ENCODE measurements at regions not wholly inside any gene's neighbourhood (a gene's known extent, or its start where the extent isn't known, plus 50 kb on each side); places are given as distances from the start of the nearest gene placed in this dataset.

DNA sequence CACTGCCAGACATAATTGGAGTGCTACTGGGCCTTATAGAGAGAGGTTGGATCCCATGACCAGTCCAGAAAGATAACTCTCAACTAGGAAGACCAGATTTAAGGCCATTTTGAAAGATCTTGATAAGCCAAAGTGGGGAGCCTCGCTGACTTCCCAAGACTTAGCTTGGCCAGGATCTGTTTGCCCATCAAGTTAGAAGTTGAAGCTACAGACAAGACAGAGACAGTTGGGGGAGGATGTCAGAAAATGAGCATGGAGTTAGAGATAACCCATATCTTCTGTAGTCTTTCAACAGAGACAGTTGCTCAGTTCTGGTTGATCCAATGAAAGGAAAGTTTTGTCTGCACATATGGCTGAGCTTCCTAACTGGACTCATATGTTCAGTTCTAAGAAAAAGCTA, 267.4 kb downstream of the HS3ST3A1 start:
- H3K9me3 ChIP-seq (ENCODE audit: control insufficient read depth in 2 of 2, insufficient read depth in 1 of 2, low read length in 1 of 2), result no peaks in the 10 kb centered on the region
- no peaks in the 10 kb centered on the region for H3K36me3 ChIP-seq (ENCODE audit: control insufficient read depth in 2 of 2, insufficient read depth in 2 of 2, low read length in 1 of 2)
- no peaks in the 10 kb centered on the region for H3K4me1 ChIP-seq (ENCODE audit: control insufficient read depth in 2 of 2, insufficient read depth in 2 of 2, low read length in 2 of 2)
- H3K4me3 ChIP-seq (ENCODE audit: low read length in 2 of 2), result no peak overlapping the region
- no peak for DNase-seq (ENCODE audit: low read depth in 6 of 9, low spot score in 9 of 9)
- 89% methylated on average over 1 of the region's 1 CpG for WGBS
- no peak overlapping the region for H3K27ac ChIP-seq (ENCODE audit: low read depth in 1 of 2, low read length in 1 of 2)
- no peaks in the 10 kb centered on the region for H3K27me3 ChIP-seq (ENCODE audit: control insufficient read depth in 2 of 2, insufficient read depth in 1 of 2, low read length in 1 of 2)

GRCh38 chr17:13333661-13334060, 268.1 kb downstream of the HS3ST3A1 start:
- H3K9me3 ChIP-seq (ENCODE audit: control insufficient read depth in 2 of 2, insufficient read depth in 1 of 2, low read length in 1 of 2), result no peaks in the 10 kb centered on the region
- no peak for DNase-seq (ENCODE audit: low read depth in 6 of 9, low spot score in 9 of 9)
- H3K27me3 ChIP-seq (ENCODE audit: control insufficient read depth in 2 of 2, insufficient read depth in 1 of 2, low read length in 1 of 2), result no peaks in the 10 kb centered on the region
- no peaks in the 10 kb centered on the region for H3K36me3 ChIP-seq (ENCODE audit: control insufficient read depth in 2 of 2, insufficient read depth in 2 of 2, low read length in 1 of 2)
- no peak overlapping the region for H3K4me3 ChIP-seq (ENCODE audit: low read length in 2 of 2)
- no peak overlapping the region for H3K27ac ChIP-seq (ENCODE audit: low read depth in 1 of 2, low read length in 1 of 2)
- H3K4me1 ChIP-seq (ENCODE audit: control insufficient read depth in 2 of 2, insufficient read depth in 2 of 2, low read length in 2 of 2), result no peaks in the 10 kb centered on the region
- WGBS, result 94% methylated on average over 2 of the region's 2 CpGs

GRCh38 chr17:13332207-13332606, 269.5 kb downstream of the HS3ST3A1 start:
- no peaks in the 10 kb centered on the region for H3K9me3 ChIP-seq (ENCODE audit: control insufficient read depth in 2 of 2, insufficient read depth in 1 of 2, low read length in 1 of 2)
- WGBS, result 97% methylated on average over 2 of the region's 2 CpGs

DNA sequence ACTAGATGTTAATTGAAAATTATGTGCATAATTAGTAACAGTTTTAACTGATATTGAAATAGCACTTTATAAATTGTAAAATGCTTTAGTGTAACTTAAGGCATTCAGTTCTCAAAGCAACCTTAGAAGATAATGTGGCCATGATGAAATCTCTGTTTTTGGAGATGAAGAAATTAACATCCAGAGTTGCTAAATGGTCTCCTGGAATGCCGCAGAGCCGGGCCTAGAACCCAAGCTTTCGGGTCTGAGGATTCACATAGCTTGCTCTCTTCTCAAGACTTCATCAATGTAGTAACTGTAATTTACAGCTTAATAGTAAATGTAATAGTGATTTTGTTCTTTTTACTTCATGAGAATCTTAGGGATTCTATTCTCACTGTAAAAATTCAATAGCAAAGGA, 272.3 kb downstream of the HS3ST3A1 start:
- H3K36me3 ChIP-seq (ENCODE audit: control insufficient read depth in 2 of 2, insufficient read depth in 2 of 2, low read length in 1 of 2), result no peaks in the 10 kb centered on the region
- WGBS, result 98% methylated on average over 3 of the region's 3 CpGs
- no peaks in the 10 kb centered on the region for H3K4me1 ChIP-seq (ENCODE audit: control insufficient read depth in 2 of 2, insufficient read depth in 2 of 2, low read length in 2 of 2)
- DNase-seq (ENCODE audit: low read depth in 6 of 9, low spot score in 9 of 9), result no peak
- H3K4me3 ChIP-seq (ENCODE audit: low read length in 2 of 2), result no peak overlapping the region
- no peaks in the 10 kb centered on the region for H3K27me3 ChIP-seq (ENCODE audit: control insufficient read depth in 2 of 2, insufficient read depth in 1 of 2, low read length in 1 of 2)
- no peak overlapping the region for H3K27ac ChIP-seq (ENCODE audit: low read depth in 1 of 2, low read length in 1 of 2)
- H3K9me3 ChIP-seq (ENCODE audit: control insufficient read depth in 2 of 2, insufficient read depth in 1 of 2, low read length in 1 of 2), result no peaks in the 10 kb centered on the region

More at GRCh38 chr17:13332207-13332606, 269.5 kb downstream of the HS3ST3A1 start:
- Histone ChIP-seq H3K4me3 (ENCODE audit: low read length in 2 of 2) (no peak overlapping the region), H3K27me3 (ENCODE audit: control insufficient read depth in 2 of 2, insufficient read depth in 1 of 2, low read length in 1 of 2) (no peaks in the 10 kb centered on the region), H3K27ac (ENCODE audit: low read depth in 1 of 2, low read length in 1 of 2) (no peak overlapping the region), H3K36me3 (ENCODE audit: control insufficient read depth in 2 of 2, insufficient read depth in 2 of 2, low read length in 1 of 2) (no peaks in the 10 kb centered on the region), H3K4me1 (ENCODE audit: control insufficient read depth in 2 of 2, insufficient read depth in 2 of 2, low read length in 2 of 2) (no peaks in the 10 kb centered on the region)
- DNase-seq (ENCODE audit: low read depth in 6 of 9, low spot score in 9 of 9), result no peak

GRCh38 chr17:13323990-13324389, 277.7 kb downstream of the HS3ST3A1 start:
- Histone ChIP-seq H3K27ac (ENCODE audit: low read depth in 1 of 2, low read length in 1 of 2) (no peak overlapping the region), H3K4me3 (ENCODE audit: low read length in 2 of 2) (no peak overlapping the region), H3K4me1 (ENCODE audit: control insufficient read depth in 2 of 2, insufficient read depth in 2 of 2, low read length in 2 of 2) (no peaks in the 10 kb centered on the region), H3K9me3 (ENCODE audit: control insufficient read depth in 2 of 2, insufficient read depth in 1 of 2, low read length in 1 of 2) (no peaks in the 10 kb centered on the region), H3K27me3 (ENCODE audit: control insufficient read depth in 2 of 2, insufficient read depth in 1 of 2, low read length in 1 of 2) (no peaks in the 10 kb centered on the region), H3K36me3 (ENCODE audit: control insufficient read depth in 2 of 2, insufficient read depth in 2 of 2, low read length in 1 of 2) (no peaks in the 10 kb centered on the region)
- no peak for DNase-seq (ENCODE audit: low read depth in 6 of 9, low spot score in 9 of 9)

DNA sequence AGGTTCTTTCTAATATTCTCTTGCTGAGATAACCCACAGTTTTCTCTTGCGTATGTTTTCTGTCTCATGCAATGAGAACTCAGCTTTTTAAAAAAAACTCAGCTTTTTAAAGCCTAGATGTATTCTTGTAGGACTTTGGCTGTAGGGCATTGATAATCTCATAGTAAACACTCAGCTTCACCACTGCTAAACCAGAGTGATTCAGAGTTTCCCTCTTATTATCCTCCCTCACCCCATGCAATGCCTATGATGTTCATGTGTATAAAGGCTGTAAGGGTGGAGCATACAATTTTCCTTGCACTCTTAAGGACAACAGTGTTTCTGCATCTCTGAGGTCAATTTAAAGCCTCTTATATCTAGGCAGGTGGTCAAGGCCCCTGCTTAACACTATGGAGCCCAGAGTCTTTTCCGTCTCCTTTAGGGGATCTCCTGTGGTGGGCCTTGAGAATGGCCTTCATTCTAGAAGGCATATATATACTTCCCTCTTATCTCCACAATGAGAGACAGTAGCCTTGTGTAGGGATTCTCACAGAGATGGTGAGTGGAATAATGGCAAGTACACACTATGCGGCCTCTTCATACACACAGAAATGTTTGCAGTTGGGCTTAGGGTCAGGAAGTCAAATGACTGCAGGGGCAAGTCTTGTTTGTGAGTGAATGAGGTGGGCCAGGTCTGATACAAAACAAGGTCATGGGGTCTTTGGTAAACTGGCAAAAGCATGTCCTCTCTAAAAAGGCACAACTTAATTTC, 279.6 kb downstream of the HS3ST3A1 start:
- no peaks in the 10 kb centered on the region for H3K4me1 ChIP-seq (ENCODE audit: control insufficient read depth in 2 of 2, insufficient read depth in 2 of 2, low read length in 2 of 2)
- no peaks in the 10 kb centered on the region for H3K27me3 ChIP-seq (ENCODE audit: control insufficient read depth in 2 of 2, insufficient read depth in 1 of 2, low read length in 1 of 2)
- no peak overlapping the region for H3K4me3 ChIP-seq (ENCODE audit: low read length in 2 of 2)
- H3K36me3 ChIP-seq (ENCODE audit: control insufficient read depth in 2 of 2, insufficient read depth in 2 of 2, low read length in 1 of 2), result no peaks in the 10 kb centered on the region
- no peak overlapping the region for H3K27ac ChIP-seq (ENCODE audit: low read depth in 1 of 2, low read length in 1 of 2)
- H3K9me3 ChIP-seq (ENCODE audit: control insufficient read depth in 2 of 2, insufficient read depth in 1 of 2, low read length in 1 of 2), result no peaks in the 10 kb centered on the region
- no peak for DNase-seq (ENCODE audit: low read depth in 6 of 9, low spot score in 9 of 9)
- 95% methylated on average over 3 of the region's 3 CpGs for WGBS

DNA sequence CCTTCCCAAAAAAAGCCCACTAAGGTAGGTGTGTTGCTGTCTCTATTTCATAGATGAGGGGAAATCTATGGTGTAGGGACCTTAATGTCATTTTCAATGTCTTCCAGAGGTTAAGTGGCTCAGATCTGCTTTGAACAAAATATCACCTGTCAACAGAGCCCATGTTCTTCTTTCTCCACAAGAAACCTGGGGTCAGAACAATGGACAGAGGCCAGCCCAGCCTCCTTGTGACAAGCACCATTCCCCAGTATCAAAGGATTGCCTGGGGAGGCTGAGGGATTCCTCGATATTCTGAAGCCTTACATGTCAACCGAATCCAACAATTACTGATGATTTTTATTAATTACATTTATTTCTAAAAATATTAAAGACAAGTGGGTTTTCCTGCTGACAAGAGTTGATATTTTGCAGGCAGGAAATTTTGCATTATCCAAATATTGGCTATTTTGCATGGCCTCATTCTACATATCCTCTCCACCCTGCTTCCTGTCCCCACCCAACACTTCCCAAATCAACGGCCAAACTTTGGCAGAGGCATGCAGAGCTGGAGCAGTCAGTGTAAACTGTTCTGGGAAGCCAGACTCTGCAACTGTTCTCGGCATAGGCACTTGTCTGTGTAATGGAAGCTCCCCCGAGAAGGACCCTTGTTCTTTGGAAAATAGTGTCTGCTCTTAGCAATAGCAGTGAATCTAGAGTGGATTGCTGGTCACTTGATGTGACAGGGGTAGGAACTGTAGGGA, 281.5 kb downstream of the HS3ST3A1 start:
- no peak overlapping the region for H3K27ac ChIP-seq (ENCODE audit: low read depth in 1 of 2, low read length in 1 of 2)

DNA sequence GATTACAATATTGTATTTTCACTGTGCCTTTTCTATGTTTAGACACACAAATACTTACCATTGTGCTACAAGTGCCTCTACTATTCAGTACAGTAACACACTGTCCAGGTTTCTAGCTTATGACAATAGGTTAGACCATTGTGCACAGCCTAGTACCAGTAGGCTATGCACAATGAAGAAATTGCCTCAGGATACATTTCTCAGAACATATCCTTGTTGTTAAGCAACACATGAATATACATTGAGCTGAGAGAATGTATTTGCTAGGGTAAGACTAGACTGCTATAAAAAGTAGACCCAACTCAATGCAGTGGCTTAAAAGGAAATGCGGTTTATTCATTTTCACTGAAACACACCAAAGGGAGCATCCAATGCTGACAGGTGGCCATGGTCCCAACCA, 285.1 kb downstream of the HS3ST3A1 start:
- no peak for DNase-seq (ENCODE audit: low read depth in 6 of 9, low spot score in 9 of 9)
- Histone ChIP-seq H3K9me3 (ENCODE audit: control insufficient read depth in 2 of 2, insufficient read depth in 1 of 2, low read length in 1 of 2) (no peaks in the 10 kb centered on the region), H3K27me3 (ENCODE audit: control insufficient read depth in 2 of 2, insufficient read depth in 1 of 2, low read length in 1 of 2) (no peaks in the 10 kb centered on the region), H3K4me3 (ENCODE audit: low read length in 2 of 2) (no peak overlapping the region), H3K4me1 (ENCODE audit: control insufficient read depth in 2 of 2, insufficient read depth in 2 of 2, low read length in 2 of 2) (no peaks in the 10 kb centered on the region), H3K27ac (ENCODE audit: low read depth in 1 of 2, low read length in 1 of 2) (no peak overlapping the region), H3K36me3 (ENCODE audit: control insufficient read depth in 2 of 2, insufficient read depth in 2 of 2, low read length in 1 of 2) (no peaks in the 10 kb centered on the region)
- WGBS, result 100% methylated on average over 1 of the region's 1 CpG

More for the DNA sequence above, 281.5 kb downstream of the HS3ST3A1 start:
- DNase-seq (ENCODE audit: low read depth in 6 of 9, low spot score in 9 of 9), result no peak
- H3K36me3 ChIP-seq (ENCODE audit: control insufficient read depth in 2 of 2, insufficient read depth in 2 of 2, low read length in 1 of 2), result no peaks in the 10 kb centered on the region
- no peaks in the 10 kb centered on the region for H3K9me3 ChIP-seq (ENCODE audit: control insufficient read depth in 2 of 2, insufficient read depth in 1 of 2, low read length in 1 of 2)
- H3K4me1 ChIP-seq (ENCODE audit: control insufficient read depth in 2 of 2, insufficient read depth in 2 of 2, low read length in 2 of 2), result no peaks in the 10 kb centered on the region
- no peak overlapping the region for H3K4me3 ChIP-seq (ENCODE audit: low read length in 2 of 2)
- no peaks in the 10 kb centered on the region for H3K27me3 ChIP-seq (ENCODE audit: control insufficient read depth in 2 of 2, insufficient read depth in 1 of 2, low read length in 1 of 2)
- 74% methylated on average over 5 of the region's 5 CpGs for WGBS

GRCh38 chr17:13311306-13311705, 290.4 kb downstream of the HS3ST3A1 start:
- Histone ChIP-seq H3K4me3 (ENCODE audit: low read length in 2 of 2) (no peak overlapping the region), H3K9me3 (ENCODE audit: control insufficient read depth in 2 of 2, insufficient read depth in 1 of 2, low read length in 1 of 2) (no peaks in the 10 kb centered on the region), H3K27me3 (ENCODE audit: control insufficient read depth in 2 of 2, insufficient read depth in 1 of 2, low read length in 1 of 2) (no peaks in the 10 kb centered on the region), H3K27ac (ENCODE audit: low read depth in 1 of 2, low read length in 1 of 2) (no peak overlapping the region), H3K4me1 (ENCODE audit: control insufficient read depth in 2 of 2, insufficient read depth in 2 of 2, low read length in 2 of 2) (no peaks in the 10 kb centered on the region), H3K36me3 (ENCODE audit: control insufficient read depth in 2 of 2, insufficient read depth in 2 of 2, low read length in 1 of 2) (no peaks in the 10 kb centered on the region)
- WGBS, result 96% methylated on average over 1 of the region's 1 CpG
- no peak for DNase-seq (ENCODE audit: low read depth in 6 of 9, low spot score in 9 of 9)

All from thymus (tissue), 11 donors.